Loucy (cell line): ENCODE measurements at regions not wholly inside any gene's neighbourhood (a gene's known extent, or its start where the extent isn't known, plus 50 kb on each side); places are given as distances from the start of the nearest gene placed in this dataset.

Source experiments
- H2AFZ ChIP-seq: fragments of 200-600 bp; sonication (generic); 2 replicates; pipeline ENCODE4 v1.6.0; 2016; ENCODE audit warnings: antibody characterized with exemption, mild to moderate bottlenecking, low read length, moderate library complexity
- H3F3A ChIP-seq: fragments of 200-600 bp; 2 replicates; pipeline ENCODE4 v1.6.0; 2016; ENCODE audit warnings: antibody characterized with exemption, low read depth, mild to moderate bottlenecking
- H3K27me3 ChIP-seq: fragments of 200-600 bp; sonication (generic); 2 replicates; pipeline ENCODE4 v1.6.1; 2014; ENCODE audit warnings: low read length, mild to moderate bottlenecking; ENCODE audit not compliant: insufficient read depth, poor library complexity, severe bottlenecking
- H3K36me3 ChIP-seq: fragments of 200-600 bp; sonication (generic); 2 replicates; pipeline ENCODE4 v1.6.1; 2016; ENCODE audit warnings: low read length; ENCODE audit not compliant: insufficient read depth
- H3K4me1 ChIP-seq: fragments of 200-600 bp; sonication (generic); 2 replicates; pipeline ENCODE4 v1.5.1; 2014; ENCODE audit warnings: low read length, mild to moderate bottlenecking; ENCODE audit not compliant: insufficient read depth, poor library complexity, severe bottlenecking
- H3K4me2 ChIP-seq: fragments of 200-600 bp; sonication (generic); 2 replicates; pipeline ENCODE4 v1.6.0; 2014; ENCODE audit warnings: antibody characterized with exemption, low read length, low read depth, mild to moderate bottlenecking; ENCODE audit not compliant: poor library complexity, severe bottlenecking
- H3K4me3 ChIP-seq: fragments of 200-600 bp; sonication (generic); 2 replicates; pipeline ENCODE4 v1.5.1; 2014; ENCODE audit warnings: low read length, mild to moderate bottlenecking, mixed read lengths; ENCODE audit not compliant: poor library complexity, severe bottlenecking
- H3K79me2 ChIP-seq: fragments of 200-600 bp; sonication (generic); 2 replicates; pipeline ENCODE4 v1.6.1; 2014; ENCODE audit warnings: low read length; ENCODE audit not compliant: insufficient read depth
- H3K9ac ChIP-seq: fragments of 200-600 bp; sonication (generic); 2 replicates; pipeline ENCODE4 v1.6.0; 2014; ENCODE audit warnings: mild to moderate bottlenecking, low read depth, low read length, moderate library complexity; ENCODE audit not compliant: poor library complexity, severe bottlenecking
- H3K9me2 ChIP-seq: fragments of 200-600 bp; sonication (generic); replicated peaks from 2 replicates; pipeline ENCODE4 v1.6.1; 2016; ENCODE audit warnings: low read depth, low read length, mixed read lengths
- H3K9me3 ChIP-seq: fragments of 200-600 bp; sonication (generic); 2 replicates; pipeline ENCODE4 v1.6.1; 2014; ENCODE audit warnings: mild to moderate bottlenecking, antibody characterized with exemption, low read length, low read depth; ENCODE audit not compliant: insufficient read depth
- H4K20me1 ChIP-seq: fragments of 200-600 bp; sonication (generic); 2 replicates; pipeline ENCODE4 v1.6.0; 2014; ENCODE audit warnings: antibody characterized with exemption, low read length, mild to moderate bottlenecking; ENCODE audit not compliant: insufficient read depth, poor library complexity, severe bottlenecking
- CTCF ChIP-seq: fragments of 200-600 bp; sonication (generic); conservative IDR thresholded peaks from 2 replicates; pipeline ENCODE4 v1.5.1; 2014; ENCODE audit warnings: mild to moderate bottlenecking, antibody characterized with exemption, low read length
- EZH2phosphoT487 ChIP-seq: fragments of 200-600 bp; IDR thresholded peaks from 2 replicates; pipeline ENCODE4 v1.6.1; 2018; ENCODE audit warnings: antibody characterized with exemption, mild to moderate bottlenecking, moderate library complexity, borderline replicate concordance

- Histone ChIP-seq H3K4me3 (no peak overlapping the region), H3K36me3 (no peaks in the 10 kb centered on the region), H3K4me1 (no peaks in the 10 kb centered on the region), H3K9me3 (no peaks in the 10 kb centered on the region), H3K9me2 (no peaks in the 10 kb centered on the region), H3K27me3 (peaks cover 63% of the 10 kb centered on the region), H3K79me2 (no peaks in the 10 kb centered on the region), H3K9ac (no peak overlapping the region), H3K4me2 (no peak overlapping the region), H2AFZ (no peak overlapping the region), H4K20me1 (no peaks in the 10 kb centered on the region), H3F3A (no peaks in the 10 kb centered on the region)
- TF ChIP-seq CTCF (no peak), EZH2phosphoT487 (no peak)
These were observed 105.2 kb downstream of the ZNF608 start for GRCh38 chr5:124641154-124641792.

- Histone ChIP-seq H3F3A (no peaks in the 10 kb centered on the region), H3K4me2 (no peak overlapping the region), H3K9ac (no peak overlapping the region), H4K20me1 (no peaks in the 10 kb centered on the region), H3K36me3 (no peaks in the 10 kb centered on the region), H2AFZ (no peak overlapping the region), H3K9me3 (no peaks in the 10 kb centered on the region), H3K4me1 (no peaks in the 10 kb centered on the region), H3K79me2 (no peaks in the 10 kb centered on the region), H3K9me2 (no peaks in the 10 kb centered on the region), H3K27me3 (peaks cover 42% of the 10 kb centered on the region), H3K4me3 (no peak overlapping the region)
- TF ChIP-seq CTCF (no peak), EZH2phosphoT487 (no peak)
These were observed 107.3 kb downstream of the ZNF608 start for GRCh38 chr5:124639095-124639665.

- Histone ChIP-seq H4K20me1 (no peaks in the 10 kb centered on the region), H3K36me3 (no peaks in the 10 kb centered on the region), H3K9ac (no peak overlapping the region)
These were observed 109.4 kb downstream of the ZNF608 start for GRCh38 chr5:124637011-124637410.

More at GRCh38 chr5:124637011-124637410, 109.4 kb downstream of the ZNF608 start:
- Histone ChIP-seq H3K9me3 (no peaks in the 10 kb centered on the region), H3K4me2 (no peak overlapping the region), H3F3A (no peaks in the 10 kb centered on the region), H2AFZ (no peak overlapping the region), H3K4me3 (no peak overlapping the region), H3K27me3 (peaks cover 20% of the 10 kb centered on the region), H3K79me2 (no peaks in the 10 kb centered on the region), H3K9me2 (no peaks in the 10 kb centered on the region), H3K4me1 (no peaks in the 10 kb centered on the region)
- TF ChIP-seq EZH2phosphoT487 (no peak), CTCF (no peak)
